NCI-H510A (cell line): ENCODE measurements at regions not wholly inside any gene's neighbourhood (a gene's known extent, or its start where the extent isn't known, plus 50 kb on each side); places are given as distances from the start of the nearest gene placed in this dataset.

Experiments
- DNase-seq: peaks from one replicate; lab custom pipeline; 2025; lab: John Stamatoyannopoulos, UW

- peak; percentile 55 for DNase-seq
These were observed 631.5 kb downstream of the NYAP2 start for GRCh38 chr2:226030788-226031646.

GRCh38 chr2:226030369-226030768 lies 630.9 kb downstream of the NYAP2 start:
- DNase-seq: no peak

GRCh38 chr2:226023946-226024345 lies 624.4 kb downstream of the NYAP2 start:
- no peak for DNase-seq

- no peak for DNase-seq
These were observed 623.9 kb downstream of the NYAP2 start for GRCh38 chr2:226023383-226023782.

- DNase-seq: no peak
These were observed 621.4 kb downstream of the NYAP2 start for GRCh38 chr2:226020956-226021355.

- no peak for DNase-seq
These were observed 620.7 kb downstream of the NYAP2 start for GRCh38 chr2:226020176-226020575.

GRCh38 chr2:226018641-226019040 lies 619.1 kb downstream of the NYAP2 start:
- no peak for DNase-seq

- DNase-seq: no peak
These were observed 618.0 kb downstream of the NYAP2 start for GRCh38 chr2:226017537-226017936.

- DNase-seq: no peak
These were observed 617.6 kb downstream of the NYAP2 start for GRCh38 chr2:226017107-226017506.

- no peak for DNase-seq
These were observed 612.4 kb downstream of the NYAP2 start for GRCh38 chr2:226011716-226012450.

GRCh38 chr2:226002438-226002837 lies 602.9 kb downstream of the NYAP2 start:
- DNase-seq: no peak

GRCh38 chr2:226001716-226002115 lies 602.2 kb downstream of the NYAP2 start:
- DNase-seq: no peak

GRCh38 chr2:225999692-226000091 lies 600.2 kb downstream of the NYAP2 start:
- DNase-seq: no peak

GRCh38 chr2:225998653-225999052 lies 599.1 kb downstream of the NYAP2 start:
- no peak for DNase-seq

GRCh38 chr2:225998116-225998515 lies 598.6 kb downstream of the NYAP2 start:
- no peak for DNase-seq

GRCh38 chr2:225996462-225996828 lies 596.9 kb downstream of the NYAP2 start:
- DNase-seq: no peak

GRCh38 chr2:225995796-225996461 lies 596.4 kb downstream of the NYAP2 start:
- no peak for DNase-seq

GRCh38 chr2:225994748-225995405 lies 595.4 kb downstream of the NYAP2 start:
- DNase-seq: no peak

- DNase-seq: no peak
These were observed 593.9 kb downstream of the NYAP2 start for GRCh38 chr2:225993430-225993829.

- no peak for DNase-seq
These were observed 590.3 kb downstream of the NYAP2 start for GRCh38 chr2:225989809-225990208.

GRCh38 chr2:225980372-225980771 lies 580.9 kb downstream of the NYAP2 start:
- no peak for DNase-seq

- DNase-seq: no peak
These were observed 571.9 kb downstream of the NYAP2 start for GRCh38 chr2:225971433-225971832.
